ENCODE measurements at regions not wholly inside any gene's neighbourhood (a gene's known extent, or its start where the extent isn't known, plus 50 kb on each side); places are given as distances from the start of the nearest gene placed in this dataset.
"Not testable (repeated sequence)": the region's sequence is repeated elsewhere in the genome, so short reads cannot be mapped to it uniquely, and the experiment has no call there.

GRCh38 chr2:52428224-52428623 lies 1339.4 kb upstream of the CHAC2 start:
- no peak for ATAC-seq

GRCh38 chr2:52423655-52424054 lies 1343.9 kb upstream of the CHAC2 start:
- ATAC-seq = no peak

GRCh38 chr2:52423111-52423510 lies 1344.5 kb upstream of the CHAC2 start:
- ATAC-seq = no peak

- ATAC-seq = no peak
These were observed 1351.3 kb upstream of the CHAC2 start for GRCh38 chr2:52416340-52416739.

GRCh38 chr2:52414561-52415295 lies 1352.9 kb upstream of the CHAC2 start:
- no peak for ATAC-seq

- ATAC-seq = not testable (repeated sequence)
These were observed 1358.1 kb upstream of the CHAC2 start for GRCh38 chr2:52409308-52410118.

GRCh38 chr2:52405980-52406379 lies 1361.6 kb upstream of the CHAC2 start:
- ATAC-seq = no peak

GRCh38 chr2:52404866-52405265 lies 1362.7 kb upstream of the CHAC2 start:
- ATAC-seq = no peak

GRCh38 chr2:52404046-52404445 lies 1363.6 kb upstream of the CHAC2 start:
- no peak for ATAC-seq

- ATAC-seq = no peak
These were observed 1365.5 kb upstream of the CHAC2 start for GRCh38 chr2:52402128-52402527.

- no peak for ATAC-seq
These were observed 1364.9 kb upstream of the NRXN1 start for GRCh38 chr2:52396836-52397235.

- ATAC-seq = no peak
These were observed 1364.0 kb upstream of the NRXN1 start for GRCh38 chr2:52395912-52396311.

- no peak for ATAC-seq
These were observed 1359.7 kb upstream of the NRXN1 start for GRCh38 chr2:52391621-52392020.

- no peak for ATAC-seq
These were observed 1358.7 kb upstream of the NRXN1 start for GRCh38 chr2:52390651-52391050.

- no peak for ATAC-seq
These were observed 1356.1 kb upstream of the NRXN1 start for GRCh38 chr2:52387937-52388590.

GRCh38 chr2:52386433-52387030 lies 1354.6 kb upstream of the NRXN1 start:
- no peak for ATAC-seq

GRCh38 chr2:52383541-52383940 lies 1351.6 kb upstream of the NRXN1 start:
- no peak for ATAC-seq

- ATAC-seq = no peak
These were observed 1337.2 kb upstream of the NRXN1 start for GRCh38 chr2:52369178-52369577.

GRCh38 chr2:52368141-52368540 lies 1336.2 kb upstream of the NRXN1 start:
- ATAC-seq = no peak

GRCh38 chr2:52365946-52366345 lies 1334.0 kb upstream of the NRXN1 start:
- ATAC-seq = no peak

- no peak for ATAC-seq
These were observed 1324.6 kb upstream of the NRXN1 start for GRCh38 chr2:52356556-52356955.

- ATAC-seq = no peak
These were observed 1315.4 kb upstream of the NRXN1 start for GRCh38 chr2:52347292-52347691.

GRCh38 chr2:52345676-52346075 lies 1313.7 kb upstream of the NRXN1 start:
- ATAC-seq = no peak
